Gastrocnemius medialis (tissue), 4 donors: ENCODE measurements at regions not wholly inside any gene's neighbourhood (a gene's known extent, or its start where the extent isn't known, plus 50 kb on each side); places are given as distances from the start of the nearest gene placed in this dataset.

ENCODE experiments used
- CTCF ChIP-seq, 5 experiments: fragments of 450-650 bp in 3 of 5; fragments of 200-600 bp in 2 of 5; sonication (generic) in 2 of 5; IDR thresholded peaks in 4 of 5; conservative IDR thresholded peaks in 1 of 5; 1 replicate in 4 of 5; 2 replicates in 1 of 5; pipeline ENCODE4 v1.5.1; 2016 to 2019; ENCODE audit warnings: antibody characterized with exemption in 5 of 5, mild to moderate bottlenecking in 3 of 5, moderate library complexity in 3 of 5
- POLR2A ChIP-seq, 2 donors: fragments of 450-650 bp; IDR thresholded peaks; one replicate each; pipeline ENCODE4 v1.6.1; 2017; ENCODE audit warnings: antibody characterized with exemption in 2 of 2, mild to moderate bottlenecking in 2 of 2, moderate library complexity in 2 of 2

- TF ChIP-seq CTCF (IDR thresholded peaks at IDR 0.05 in 4 of 5, conservative IDR thresholded peaks at IDR 0.05 in 1 of 5): no peak
- TF ChIP-seq POLR2A (IDR thresholded peaks at IDR 0.05): no peak
Measured at GRCh38 chr3:153079386-153079785, 82.6 kb upstream of the RAP2B start.
